Heart right ventricle (tissue), 16 donors: ENCODE measurements at regions not wholly inside any gene's neighbourhood (a gene's known extent, or its start where the extent isn't known, plus 50 kb on each side); places are given as distances from the start of the nearest gene placed in this dataset.

Source experiments
- ATAC-seq, 8 donors: fragments of 200-7000 bp; cut with Tn5 transposase; one replicate each; pipeline ENCODE4 v1.9.1; 2020; ENCODE audit warnings: mild to moderate bottlenecking in 8 of 8, moderate library complexity in 8 of 8, moderate number of reproducible peaks in 1 of 8
- DNase-seq, 2 donors: peaks; one replicate each; pipeline ENCODE4 v3.0.0-alpha.2; 2020
- H3K27ac ChIP-seq, 10 donors: fragments of 200-600 bp; sonication (generic) in 2 of 10; one replicate each; pipeline versions ENCODE4 v1.5.0 to v1.8.0; 2020 to 2022; ENCODE audit warnings: mild to moderate bottlenecking in 3 of 10
- H3K27me3 ChIP-seq, 7 donors: fragments of 200-600 bp; one replicate each; pipeline ENCODE4 v1.8.0; 2021 to 2022; ENCODE audit warnings: mild to moderate bottlenecking in 2 of 7
- H3K36me3 ChIP-seq, 9 donors: fragments of 200-600 bp; sonication (generic) in 1 of 9; one replicate each; pipeline versions ENCODE4 v1.5.0 to v1.8.0; 2020 to 2022; ENCODE audit warnings: mild to moderate bottlenecking in 2 of 9
- H3K4me1 ChIP-seq, 9 donors: fragments of 200-600 bp; sonication (generic) in 1 of 9; one replicate each; pipeline versions ENCODE4 v1.5.0 to v1.8.0; 2020 to 2022; ENCODE audit warnings: mild to moderate bottlenecking in 4 of 9
- H3K4me3 ChIP-seq, 10 donors: fragments of 200-600 bp; sonication (generic) in 2 of 10; one replicate each; pipeline versions ENCODE4 v1.5.0 to v1.8.0; 2020 to 2022; ENCODE audit warnings: mild to moderate bottlenecking in 7 of 10, moderate library complexity in 2 of 10
- H3K9me3 ChIP-seq, 11 donors: fragments of 200-600 bp in 10 of 11; sonication (generic) in 2 of 11; one replicate each; pipeline versions ENCODE4 v1.5.0 to v1.8.0; 2013 to 2022; ENCODE audit warnings: mild to moderate bottlenecking in 2 of 11, control low read depth in 1 of 11, moderate library complexity in 1 of 11
- CTCF ChIP-seq, 9 donors: fragments of 200-600 bp; sonication (generic) in 2 of 9; IDR thresholded peaks; one replicate each; pipeline versions ENCODE4 v1.5.0 to v1.8.0; 2021 to 2022; ENCODE audit warnings: antibody characterized with exemption in 9 of 9, mild to moderate bottlenecking in 5 of 9, moderate library complexity in 1 of 9
- WGBS, 2 donors: extraction: QIAGEN DNeasy Blood & Tissue Kit; methylation state at CpG; one replicate each; pipeline ENCODE4 v1.1.7; 2013; ENCODE audit warnings: inconsistent platforms in 1 of 2; 5-methylcytosine and 5-hydroxymethylcytosine counted together
- intact Hi-C, 10 donors: fragments of 100-400 bp; cut with DNase I; formaldehyde crosslinking; loops; one replicate each; pipeline versions ENCODE4 v1.11.1 to v1.14.2; 2022
- donor health status: Arrhythmogenic right ventricular cardiomyopathy.
- donor health status: ischemic (EF 13 %, LVEDD 7.1; RV severe dilation, severe dysfunction).
- donor health status: healthy with polysubstance abuse.
- donor health status: DM: no; HTN: yes; CAD: no.
- donor health status: DM: no; HTN: no; CAD: no.
- donor health status: ischemic (EF 25% LVEDD 6.9; RV normal size, moderate dysfunction).
- donor health status: ischemic (EF 25% LVEDD 5.7; RV mildly dilated, moderate dysfunction).
- donor health status: healthy.
- donor health status: DM: yes; HTN: yes; CAD: no.
- donor health status: Ischemic cardiomyopathy.
- donor health status: ischemic (EF 35%, LVEDD 5.7; RV mildly dilated, moderate dysfunction).
- donor health status: nonischemic (EF 11% LVEDD 7.7; RV severe dilation, severe dysfunction).
- donor health status: DM: yes; HTN: yes; CAD: no.
- donor health status: PGD.
- donor health status: ischemic (EF 29% LVEDD 5.4; RV normal size, mild dysfunction).
- donor health status: nonischemic (EF 23%, LVEDD 6.1; RV moderate dilation, normal function).

- ATAC-seq (no peak), DNase-seq (no peak)
- Histone ChIP-seq H3K27ac (no peak overlapping the region), H3K4me1 (peaks cover 0 to 4% (median 0%) of the 10 kb centered on the region in 9 donors), H3K36me3 (no peaks in the 10 kb centered on the region), H3K27me3 (no peaks in the 10 kb centered on the region), H3K4me3 (no peak overlapping the region), H3K9me3 (no peaks in the 10 kb centered on the region)
- intact Hi-C loops, result no loop called here
- no peak for TF ChIP-seq CTCF (IDR thresholded peaks at IDR 0.05)
- 44 to 51% methylated on average over 2 of the region's 2 CpGs for WGBS, 2 donors
These were observed 710.5 kb downstream of the TLR4 start for GRCh38 chr9:118414676-118415075.

GRCh38 chr9:118418887-118419565 is 714.8 kb downstream of the TLR4 start:
- intact Hi-C loops, result no loop called here
- Histone ChIP-seq H3K4me3 (no peak overlapping the region), H3K36me3 (no peaks in the 10 kb centered on the region), H3K27ac (no peak overlapping the region), H3K9me3 (no peaks in the 10 kb centered on the region), H3K4me1 (peaks cover 0 to 4% (median 0%) of the 10 kb centered on the region in 9 donors), H3K27me3 (no peaks in the 10 kb centered on the region)
- no peak for TF ChIP-seq CTCF (IDR thresholded peaks at IDR 0.05)
- ATAC-seq (peak in 1 of 8 donors; percentile 66), DNase-seq (no peak)
- WGBS, 2 donors, result 81 to 82% methylated on average over 2 of the region's 2 CpGs

GRCh38 chr9:118419676-118420075 is 715.5 kb downstream of the TLR4 start:
- H3K9me3 ChIP-seq, result no peaks in the 10 kb centered on the region
- H3K36me3 ChIP-seq, result no peaks in the 10 kb centered on the region
- intact Hi-C loops, result no loop called here
- WGBS, 2 donors, result 92 to 93% methylated on average over 1 of the region's 1 CpG
- DNase-seq (no peak), ATAC-seq (no peak)
- H3K27me3 ChIP-seq, result no peaks in the 10 kb centered on the region
- H3K4me3 ChIP-seq, result no peak overlapping the region
- H3K4me1 ChIP-seq, result peaks cover 0 to 4% (median 0%) of the 10 kb centered on the region in 9 donors
- TF ChIP-seq CTCF (IDR thresholded peaks at IDR 0.05), result no peak
- no peak overlapping the region for H3K27ac ChIP-seq

GRCh38 chr9:118422508-118422907 is 718.3 kb downstream of the TLR4 start:
- Histone ChIP-seq H3K4me3 (no peak overlapping the region), H3K4me1 (peaks cover 0 to 4% (median 0%) of the 10 kb centered on the region in 9 donors), H3K27ac (no peak overlapping the region), H3K27me3 (no peaks in the 10 kb centered on the region), H3K9me3 (no peaks in the 10 kb centered on the region), H3K36me3 (no peaks in the 10 kb centered on the region)
- ATAC-seq (no peak), DNase-seq (no peak)
- WGBS, 2 donors, result 94 to 96% methylated on average over 2 of the region's 2 CpGs
- intact Hi-C loops, result no loop called here
- no peak for TF ChIP-seq CTCF (IDR thresholded peaks at IDR 0.05)
